ENCODE measurements at regions not wholly inside any gene's neighbourhood (a gene's known extent, or its start where the extent isn't known, plus 50 kb on each side); places are given as distances from the start of the nearest gene placed in this dataset.

- peaks cover 6% of the 10 kb centered on the region for H3K27me3 Mint-ChIP-seq (ENCODE audit: insufficient read depth, low read depth)
Measured at GRCh38 chr20:12406978-12407377, 489.3 kb downstream of the BTBD3 start.

DNA sequence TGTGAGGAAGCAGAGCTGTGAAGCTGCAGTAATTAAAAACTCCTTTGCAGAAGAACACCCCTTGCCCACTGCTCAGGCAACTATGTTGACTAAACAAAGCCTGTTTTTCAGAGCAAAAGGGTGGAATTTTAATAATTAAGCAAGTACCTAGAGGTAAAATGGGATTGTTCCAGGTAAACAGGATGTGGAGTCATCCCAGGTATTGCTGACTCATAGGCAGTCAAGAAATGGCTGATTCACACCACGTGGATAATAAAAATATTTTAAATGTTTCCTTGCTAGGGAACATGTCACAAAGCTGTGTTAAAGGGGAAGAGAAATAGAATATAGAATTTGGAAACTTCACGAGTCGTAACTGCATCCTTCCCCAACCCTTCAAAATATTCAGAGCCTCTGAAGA, 491.8 kb downstream of the BTBD3 start:
- no peaks in the 10 kb centered on the region for H3K36me3 ChIP-seq
- no peak overlapping the region for H3K4me3 Mint-ChIP-seq
- no peak overlapping the region for H3K27ac ChIP-seq
- TF ChIP-seq, protein P1, sequence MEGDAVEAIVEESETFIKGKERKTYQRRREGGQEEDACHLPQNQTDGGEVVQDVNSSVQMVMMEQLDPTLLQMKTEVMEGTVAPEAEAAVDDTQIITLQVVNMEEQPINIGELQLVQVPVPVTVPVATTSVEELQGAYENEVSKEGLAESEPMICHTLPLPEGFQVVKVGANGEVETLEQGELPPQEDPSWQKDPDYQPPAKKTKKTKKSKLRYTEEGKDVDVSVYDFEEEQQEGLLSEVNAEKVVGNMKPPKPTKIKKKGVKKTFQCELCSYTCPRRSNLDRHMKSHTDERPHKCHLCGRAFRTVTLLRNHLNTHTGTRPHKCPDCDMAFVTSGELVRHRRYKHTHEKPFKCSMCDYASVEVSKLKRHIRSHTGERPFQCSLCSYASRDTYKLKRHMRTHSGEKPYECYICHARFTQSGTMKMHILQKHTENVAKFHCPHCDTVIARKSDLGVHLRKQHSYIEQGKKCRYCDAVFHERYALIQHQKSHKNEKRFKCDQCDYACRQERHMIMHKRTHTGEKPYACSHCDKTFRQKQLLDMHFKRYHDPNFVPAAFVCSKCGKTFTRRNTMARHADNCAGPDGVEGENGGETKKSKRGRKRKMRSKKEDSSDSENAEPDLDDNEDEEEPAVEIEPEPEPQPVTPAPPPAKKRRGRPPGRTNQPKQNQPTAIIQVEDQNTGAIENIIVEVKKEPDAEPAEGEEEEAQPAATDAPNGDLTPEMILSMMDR (IDR thresholded peaks at IDR 0.05): no peak
- TF ChIP-seq EZH2 (IDR thresholded peaks at IDR 0.05): no peak
- TF ChIP-seq EZH2phosphoT487 (IDR thresholded peaks at IDR 0.05): no peak
- peaks cover 6% of the 10 kb centered on the region for H3K27me3 Mint-ChIP-seq (ENCODE audit: insufficient read depth, low read depth)
- H3K4me2 ChIP-seq: no peak overlapping the region
- H3K36me3 Mint-ChIP-seq: no peaks in the 10 kb centered on the region
- no peaks in the 10 kb centered on the region for H3K27me3 ChIP-seq
- no peaks in the 10 kb centered on the region for H3K9me3 ChIP-seq (ENCODE audit: low read depth)
- H3K4me1 ChIP-seq: peaks cover 3% of the 10 kb centered on the region
- H3K9ac ChIP-seq: no peak overlapping the region
- no peak overlapping the region for H3K27ac Mint-ChIP-seq
- no peak overlapping the region for H3K4me3 ChIP-seq
- H4K20me1 ChIP-seq (ENCODE audit: low read depth): no peaks in the 10 kb centered on the region
- H3K4me1 Mint-ChIP-seq: peaks cover 4% of the 10 kb centered on the region
- no peak overlapping the region for H2AFZ ChIP-seq (replicated peaks)
- no peaks in the 10 kb centered on the region for H3K79me2 ChIP-seq (ENCODE audit: low read depth)
- no peaks in the 10 kb centered on the region for H3F3A ChIP-seq (ENCODE audit: low read depth)
- H3K9me3 Mint-ChIP-seq: peaks cover 8% of the 10 kb centered on the region
- no peak for DNase-seq (ENCODE audit: low spot score)

More at GRCh38 chr20:12406978-12407377, 489.3 kb downstream of the BTBD3 start:
- Histone ChIP-seq H3K27me3 (no peaks in the 10 kb centered on the region), H2AFZ (replicated peaks) (no peak overlapping the region), H3F3A (ENCODE audit: low read depth) (no peaks in the 10 kb centered on the region), H3K27ac (no peak overlapping the region), H3K36me3 (no peaks in the 10 kb centered on the region), H3K4me3 (no peak overlapping the region), H3K4me1 (no peaks in the 10 kb centered on the region), H3K9ac (no peak overlapping the region), H4K20me1 (ENCODE audit: low read depth) (no peaks in the 10 kb centered on the region), H3K4me2 (no peak overlapping the region), H3K9me3 (ENCODE audit: low read depth) (no peaks in the 10 kb centered on the region), H3K79me2 (ENCODE audit: low read depth) (no peaks in the 10 kb centered on the region)
- Mint-ChIP-seq H3K9me3 (peaks cover 8% of the 10 kb centered on the region), H3K36me3 (no peaks in the 10 kb centered on the region), H3K4me1 (peaks cover 3% of the 10 kb centered on the region), H3K27ac (no peak overlapping the region), H3K4me3 (no peak overlapping the region)
- DNase-seq (ENCODE audit: low spot score): no peak
- TF ChIP-seq EZH2 (IDR thresholded peaks at IDR 0.05) (no peak), EZH2phosphoT487 (IDR thresholded peaks at IDR 0.05) (no peak)
- TF ChIP-seq, protein P1 (IDR thresholded peaks at IDR 0.05): no peak

DNA sequence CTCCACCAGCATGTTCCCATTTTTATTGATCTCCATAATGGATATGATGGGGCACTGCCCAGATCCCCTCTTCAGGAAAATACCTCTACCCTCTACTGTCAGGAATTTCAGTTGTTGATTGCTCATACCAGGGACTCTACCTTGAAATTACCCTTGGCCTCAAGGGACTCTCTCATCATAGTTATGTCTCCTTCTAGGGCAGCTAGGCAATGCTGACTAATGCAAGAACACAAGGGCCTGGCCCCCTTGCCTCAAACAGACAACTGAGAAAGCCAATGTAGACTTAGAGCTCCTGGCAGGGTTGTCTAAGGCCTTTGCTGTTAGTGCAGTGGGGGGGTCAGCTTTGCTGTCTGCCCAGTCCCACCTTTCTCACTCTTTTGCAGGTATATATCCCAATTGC, 493.1 kb downstream of the BTBD3 start:
- DNase-seq (ENCODE audit: low spot score): no peak
- Histone ChIP-seq H3K4me1 (peaks cover 3% of the 10 kb centered on the region), H3K4me2 (no peak overlapping the region), H2AFZ (replicated peaks) (no peak overlapping the region), H3K36me3 (no peaks in the 10 kb centered on the region), H3K79me2 (ENCODE audit: low read depth) (no peaks in the 10 kb centered on the region), H4K20me1 (ENCODE audit: low read depth) (no peaks in the 10 kb centered on the region), H3K27ac (no peak overlapping the region), H3F3A (ENCODE audit: low read depth) (no peaks in the 10 kb centered on the region), H3K9ac (no peak overlapping the region), H3K4me3 (no peak overlapping the region), H3K27me3 (no peaks in the 10 kb centered on the region), H3K9me3 (ENCODE audit: low read depth) (no peaks in the 10 kb centered on the region)
- Mint-ChIP-seq H3K36me3 (no peaks in the 10 kb centered on the region), H3K9me3 (peaks cover 5% of the 10 kb centered on the region), H3K27ac (no peak overlapping the region), H3K27me3 (ENCODE audit: insufficient read depth, low read depth) (peaks cover 6% of the 10 kb centered on the region), H3K4me1 (peaks cover 11% of the 10 kb centered on the region), H3K4me3 (no peak overlapping the region)
- TF ChIP-seq EZH2phosphoT487 (IDR thresholded peaks at IDR 0.05): no peak
- TF ChIP-seq EZH2 (IDR thresholded peaks at IDR 0.05): no peak
- TF ChIP-seq, protein P1 (IDR thresholded peaks at IDR 0.05): no peak
